HCT116 (cell line): ENCODE measurements at regions not wholly inside any gene's neighbourhood (a gene's known extent, or its start where the extent isn't known, plus 50 kb on each side); places are given as distances from the start of the nearest gene placed in this dataset.

ENCODE experiments used
- ATAC-seq: fragments of 200-7000 bp; cut with Tn5 transposase; 2 replicates; pipeline ENCODE4 v1.9.1; 2020; ENCODE audit warnings: mild to moderate bottlenecking, moderate library complexity
- BruUV-seq: library from RNA; stranded (reverse); fragments of 400-500 nt; replicated peaks from 2 replicates; lab custom pipeline; 2021; lab: Mats Ljungman, UMichigan
- CTCF ChIA-PET: fragments of 300-600 bp; sonication (Branson Sonifier 250); formaldehyde crosslinking; loops from one replicate; lab custom pipeline; 2021; ENCODE audit warnings: antibody characterized with exemption; lab: Charles Lee
- POLR2A ChIA-PET: fragments of 300-600, 350-600 bp; sonication (Branson Sonifier 250); formaldehyde crosslinking; loops from one replicate; lab custom pipeline; 2021; ENCODE audit warnings: antibody characterized with exemption; lab: Charles Lee
- RAD21 ChIA-PET, 2 experiments: fragments of 300-600 bp; sonication (Branson Sonifier 250); formaldehyde crosslinking; loops; one replicate each; lab custom pipeline; 2023; ENCODE audit warnings: low total read pairs in 2 of 2; ENCODE audit not compliant: uncharacterized antibody in 2 of 2, unreplicated experiment in 2 of 2, low non-redundant PET in 1 of 2; lab: Charles Lee
- DNase-seq: peaks from one replicate; pipeline ENCODE4 v3.0.0-alpha.2; 2010; ENCODE audit warnings: low read depth, low spot score
- H2AFZ ChIP-seq: fragments of 200-600 bp; shearing (Covaris generic), sonication (generic); 2 replicates; pipeline ENCODE4 v1.6.1; 2017; ENCODE audit warnings: low read depth, mixed run types, mixed read lengths, antibody characterized with exemption, low read length; ENCODE audit not compliant: poor library complexity, severe bottlenecking
- H3K27ac ChIP-seq: 2 replicates; pipeline ENCODE4 v1.5.1; 2012; ENCODE audit warnings: low read depth, low read length
- H3K27me3 ChIP-seq: fragments of 200-600 bp; sonication (generic); 2 replicates; pipeline ENCODE4 v1.6.1; 2016; ENCODE audit warnings: mixed run types, low read length, mixed read lengths; ENCODE audit not compliant: insufficient read depth
- H3K36me3 ChIP-seq, 2 experiments: fragments of 200-500 bp in 1 of 2; fragments of 200-600 bp in 1 of 2; sonication (Bioruptor generic) in 1 of 2; sonication (generic) in 1 of 2; 2 replicates each; pipeline versions ENCODE4 v1.5.1 to v1.6.1; 2014 to 2016; ENCODE audit warnings: low read length in 2 of 2, inconsistent platforms in 1 of 2, mixed read lengths in 1 of 2, mixed run types in 1 of 2; ENCODE audit not compliant: insufficient read depth in 2 of 2, control insufficient read depth in 1 of 2
- H3K4me1 ChIP-seq, 2 experiments: fragments of 200-600 bp in 1 of 2; sonication (generic) in 1 of 2; 2 replicates each; pipeline versions ENCODE4 v1.5.1 to v1.6.1; 2012 to 2017; ENCODE audit warnings: low read length in 2 of 2, inconsistent platforms in 1 of 2, mild to moderate bottlenecking in 1 of 2, mixed read lengths in 1 of 2, mixed run types in 1 of 2, moderate library complexity in 1 of 2; ENCODE audit not compliant: insufficient read depth in 2 of 2, control insufficient read depth in 1 of 2
- H3K4me2 ChIP-seq: fragments of 200-600 bp; sonication (generic); 2 replicates; pipeline ENCODE4 v1.6.1; 2017; ENCODE audit warnings: mixed run types, low read length, mixed read lengths
- H3K4me3 ChIP-seq, 2 experiments: fragments of 200-600 bp in 1 of 2; sonication (generic) in 1 of 2; replicated peaks in 1 of 2; 2 replicates each; pipeline ENCODE4 v1.5.1; 2011 to 2016; ENCODE audit warnings: low read length in 2 of 2, control low read depth in 1 of 2, low read depth in 1 of 2, mild to moderate bottlenecking in 1 of 2, mixed read lengths in 1 of 2, mixed run types in 1 of 2
- H3K79me2 ChIP-seq: fragments of 200-600 bp; sonication (generic); 2 replicates; pipeline ENCODE4 v1.6.1; 2017; ENCODE audit warnings: mild to moderate bottlenecking, mixed run types, low read length, moderate library complexity, mixed read lengths; ENCODE audit not compliant: insufficient read depth
- H3K9ac ChIP-seq: fragments of 200-600 bp; sonication (generic); 2 replicates; pipeline ENCODE4 v1.6.1; 2016; ENCODE audit warnings: low read length, mixed read lengths
- H3K9me2 ChIP-seq: fragments of 200-600 bp; sonication (generic), shearing (Covaris generic); 2 replicates; pipeline ENCODE4 v1.6.1; 2017; ENCODE audit warnings: mixed run types, mild to moderate bottlenecking, moderate library complexity; ENCODE audit not compliant: insufficient read depth
- H3K9me3 ChIP-seq, 2 experiments: fragments of 200-500 bp in 1 of 2; fragments of 200-600 bp in 1 of 2; sonication (Bioruptor generic) in 1 of 2; sonication (generic) in 1 of 2; 2 replicates each; pipeline ENCODE4 v1.6.1; 2014 to 2017; ENCODE audit warnings: low read length in 2 of 2, mixed read lengths in 2 of 2, inconsistent platforms in 1 of 2, low read depth in 1 of 2, mild to moderate bottlenecking in 1 of 2, mixed run types in 1 of 2, moderate library complexity in 1 of 2; ENCODE audit not compliant: control insufficient read depth in 1 of 2, insufficient read depth in 1 of 2
- H4K20me1 ChIP-seq: fragments of 200-600 bp; sonication (generic), shearing (Covaris generic); 2 replicates; pipeline ENCODE4 v1.6.1; 2017; ENCODE audit warnings: mixed run types, mild to moderate bottlenecking, moderate library complexity; ENCODE audit not compliant: insufficient read depth
- ATF3 ChIP-seq: IDR thresholded peaks from 2 replicates; pipeline ENCODE4 v1.6.1; 2012
- CTCF ChIP-seq, 3 experiments: fragments of 200-600 bp in 1 of 3; sonication (generic) in 1 of 3; IDR thresholded peaks in 2 of 3; conservative IDR thresholded peaks in 1 of 3; 2 replicates each; pipeline ENCODE4 v1.5.1; 2012 to 2017; ENCODE audit warnings: low read depth in 2 of 3, low read length in 2 of 3, antibody characterized with exemption in 1 of 3, borderline replicate concordance in 1 of 3, control low read depth in 1 of 3, mild to moderate bottlenecking in 1 of 3, mixed read lengths in 1 of 3, mixed run types in 1 of 3, moderate library complexity in 1 of 3; ENCODE audit not compliant: insufficient read depth in 1 of 3
- EZH2 ChIP-seq: fragments of 200-600 bp; sonication (generic); IDR thresholded peaks from 2 replicates; pipeline ENCODE4 v1.6.1; 2017; ENCODE audit warnings: antibody characterized with exemption, mixed run types
- RAD21 ChIP-seq: IDR thresholded peaks from 2 replicates; pipeline ENCODE4 v1.6.1; 2012; ENCODE audit warnings: low read depth, mild to moderate bottlenecking
- intact Hi-C: fragments of 100-400 bp; cut with micrococcal nuclease; formaldehyde crosslinking; loops from 2 replicates; pipeline ENCODE4 v1.10.0; 2022
- TF ChIP-seq, protein P1 (sequence below): IDR thresholded peaks from 2 replicates; pipeline ENCODE4 v1.6.1; 2012

DNA sequence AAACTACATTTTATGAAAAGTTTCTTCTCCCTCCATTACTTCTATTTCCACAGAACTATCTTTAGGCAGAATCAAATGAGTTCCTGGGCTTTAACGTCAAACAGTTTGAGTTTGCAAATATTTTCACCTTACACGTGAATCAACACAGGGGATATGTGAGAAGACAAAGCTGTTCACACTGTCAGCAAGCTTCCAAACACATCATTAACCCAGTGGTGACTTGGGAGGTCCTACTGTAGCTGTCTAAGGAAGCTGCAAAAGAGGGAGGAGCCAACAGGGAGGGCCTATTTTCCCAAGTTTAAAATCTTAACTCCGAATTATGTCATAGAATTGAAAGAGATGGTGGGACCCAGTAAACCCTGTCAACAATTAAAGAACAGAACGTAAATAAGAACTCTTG is 337.8 kb upstream of the DNAJC19 start:
- Histone ChIP-seq H3K9ac (no peak overlapping the region), H3K4me1 (no peaks in the 10 kb centered on the region), H3K27ac (no peak overlapping the region), H3K4me3 (no peak overlapping the region), H3K9me3 (no peaks in the 10 kb centered on the region), H4K20me1 (no peaks in the 10 kb centered on the region), H3K36me3 (no peaks in the 10 kb centered on the region), H3K9me2 (no peaks in the 10 kb centered on the region), H2AFZ (no peak overlapping the region), H3K79me2 (no peaks in the 10 kb centered on the region), H3K27me3 (peaks cover 22% of the 10 kb centered on the region), H3K4me2 (no peak overlapping the region)
- CTCF ChIA-PET = interaction anchor here (0.7 to 3.3 kb wide), 8 partner anchors 10 to 1356 kb away, joined by 3 to 31 read pairs (median 6); no protein-coding TSS in a partner anchor
- BruUV-seq = no TSS peak
- TF ChIP-seq, protein P1, sequence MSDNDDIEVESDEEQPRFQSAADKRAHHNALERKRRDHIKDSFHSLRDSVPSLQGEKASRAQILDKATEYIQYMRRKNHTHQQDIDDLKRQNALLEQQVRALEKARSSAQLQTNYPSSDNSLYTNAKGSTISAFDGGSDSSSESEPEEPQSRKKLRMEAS = no peak
- TF ChIP-seq EZH2 (no peak), ATF3 (no peak)
- POLR2A ChIA-PET = no interaction called here
- intact Hi-C loops = loop anchor here (5.0 to 10.0 kb wide), 2 partner anchors 927 to 1290 kb away; no protein-coding TSS in a partner anchor
- DNase-seq = no peak
- no peak; the same call in 1 of the 2 replicates for ATAC-seq
- RAD21 ChIA-PET = no interaction called here

DNA sequence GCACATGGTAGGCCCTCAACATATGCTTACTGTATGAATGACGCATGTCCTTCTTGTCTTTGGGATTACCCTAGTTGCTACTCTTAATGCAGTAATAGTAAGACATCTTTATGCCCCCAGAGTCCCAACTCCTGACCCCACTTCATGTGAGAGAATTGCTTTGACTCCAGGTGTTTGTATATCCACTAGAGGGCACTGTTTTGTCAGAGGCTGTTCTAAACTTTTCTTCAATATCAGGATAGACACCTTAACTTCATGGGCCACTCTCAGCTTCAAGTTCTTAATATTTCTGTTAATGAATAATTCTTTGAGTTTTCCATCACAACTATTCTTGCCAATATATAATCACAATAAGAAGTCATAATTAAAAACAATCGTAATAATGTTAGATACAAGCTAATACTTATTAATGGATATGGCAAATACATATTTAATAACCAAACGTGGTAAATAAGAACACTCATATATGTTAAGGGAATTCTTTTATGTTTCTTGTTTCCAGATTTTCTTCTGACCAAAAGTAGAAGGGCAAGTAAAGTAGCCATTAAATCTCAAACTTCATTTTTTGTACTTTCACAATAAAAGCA is 337.2 kb upstream of the DNAJC19 start:
- no peak overlapping the region for H3K27ac ChIP-seq
- ATAC-seq (peak; percentile 73; the same call in 1 of the 2 replicates), DNase-seq (peak; percentile 15)
- TF ChIP-seq CTCF (IDR thresholded peaks at IDR 0.05 in 2 of 3, conservative IDR thresholded peaks at IDR 0.05 in 1 of 3; ENCODE audit: borderline replicate concordance in 1 of 3, insufficient read depth in 1 of 3, low read depth in 2 of 3, low read length in 2 of 3) (peak; percentile 34 to 75 (median 66); a peak in 5 of 6 replicates), ATF3 (no peak), RAD21 (peak; percentile 60)
- no peak overlapping the region for H3K4me2 ChIP-seq
- POLR2A ChIA-PET = no interaction called here
- no TSS peak for BruUV-seq
- no peak overlapping the region for H3K9ac ChIP-seq
- no peaks in the 10 kb centered on the region for H3K79me2 ChIP-seq
- H4K20me1 ChIP-seq = no peaks in the 10 kb centered on the region
- no peaks in the 10 kb centered on the region for H3K4me1 ChIP-seq
- H3K4me3 ChIP-seq = no peak overlapping the region
- CTCF ChIA-PET = interaction anchor here (0.7 to 3.3 kb wide), 8 partner anchors 10 to 1357 kb away, joined by 3 to 31 read pairs (median 6); no protein-coding TSS in a partner anchor
- peaks cover 20% of the 10 kb centered on the region for H3K27me3 ChIP-seq
- H3K9me2 ChIP-seq = no peaks in the 10 kb centered on the region
- RAD21 ChIA-PET = no interaction called here
- no peak overlapping the region for H2AFZ ChIP-seq
- intact Hi-C loops = loop anchor here (1.0 to 10.0 kb wide), 4 partner anchors 374 to 1357 kb away; no protein-coding TSS in a partner anchor
- H3K9me3 ChIP-seq = no peaks in the 10 kb centered on the region
- no peaks in the 10 kb centered on the region for H3K36me3 ChIP-seq
